ENCODE measurements at regions not wholly inside any gene's neighbourhood (a gene's known extent, or its start where the extent isn't known, plus 50 kb on each side); places are given as distances from the start of the nearest gene placed in this dataset.

- Histone ChIP-seq H3K27me3 (ENCODE audit: control insufficient read depth, insufficient read depth, low read length) (no peaks in the 10 kb centered on the region), H3K27ac (ENCODE audit: insufficient read depth, low read length, poor library complexity, severe bottlenecking) (no peak overlapping the region), H3K4me1 (ENCODE audit: control insufficient read depth, insufficient read depth, low read length, poor library complexity, severe bottlenecking) (no peaks in the 10 kb centered on the region), H3K36me3 (ENCODE audit: control insufficient read depth, insufficient read depth, low read length) (no peaks in the 10 kb centered on the region), H3K9me3 (ENCODE audit: control insufficient read depth in 2 of 2, low read length in 2 of 2) (no peaks in the 10 kb centered on the region), H3K4me3 (ENCODE audit: low read depth, low read length) (no peak overlapping the region)
- Mint-ChIP-seq H3K4me1 (no peaks in the 10 kb centered on the region), H3K36me3 (no peaks in the 10 kb centered on the region), H3K4me3 (no peak overlapping the region), H3K27ac (no peak overlapping the region), H3K9me3 (peaks cover 0 to 23% (median 0%) of the 10 kb centered on the region in 7 donors), H3K27me3 (no peaks in the 10 kb centered on the region)
- no peak for ATAC-seq (ENCODE audit: low read depth in 2 of 2)
- DNase-seq, result no peak
Observed at GRCh38 chr5:124232515-124232914, 513.9 kb downstream of the ZNF608 start.

GRCh38 chr5:124231802-124232201 is 514.6 kb downstream of the ZNF608 start:
- no peaks in the 10 kb centered on the region for H3K36me3 Mint-ChIP-seq
- no peaks in the 10 kb centered on the region for H3K4me1 ChIP-seq (ENCODE audit: control insufficient read depth, insufficient read depth, low read length, poor library complexity, severe bottlenecking)
- no peak overlapping the region for H3K27ac Mint-ChIP-seq
- H3K4me3 Mint-ChIP-seq, result no peak overlapping the region
- H3K36me3 ChIP-seq (ENCODE audit: control insufficient read depth, insufficient read depth, low read length), result no peaks in the 10 kb centered on the region
- no peak overlapping the region for H3K27ac ChIP-seq (ENCODE audit: insufficient read depth, low read length, poor library complexity, severe bottlenecking)
- H3K4me3 ChIP-seq (ENCODE audit: low read depth, low read length), result no peak overlapping the region
- ATAC-seq (ENCODE audit: low read depth in 2 of 2), result no peak
- no peaks in the 10 kb centered on the region for H3K27me3 Mint-ChIP-seq
- H3K9me3 Mint-ChIP-seq, result peaks cover 0 to 28% (median 4%) of the 10 kb centered on the region in 7 donors
- H3K9me3 ChIP-seq (ENCODE audit: control insufficient read depth in 2 of 2, low read length in 2 of 2), result no peaks in the 10 kb centered on the region
- no peak for DNase-seq
- no peaks in the 10 kb centered on the region for H3K4me1 Mint-ChIP-seq
- no peaks in the 10 kb centered on the region for H3K27me3 ChIP-seq (ENCODE audit: control insufficient read depth, insufficient read depth, low read length)

- Histone ChIP-seq H3K4me1 (ENCODE audit: control insufficient read depth, insufficient read depth, low read length, poor library complexity, severe bottlenecking) (no peaks in the 10 kb centered on the region), H3K27ac (ENCODE audit: insufficient read depth, low read length, poor library complexity, severe bottlenecking) (no peak overlapping the region), H3K4me3 (ENCODE audit: low read depth, low read length) (no peak overlapping the region), H3K9me3 (ENCODE audit: control insufficient read depth in 2 of 2, low read length in 2 of 2) (no peaks in the 10 kb centered on the region), H3K27me3 (ENCODE audit: control insufficient read depth, insufficient read depth, low read length) (no peaks in the 10 kb centered on the region), H3K36me3 (ENCODE audit: control insufficient read depth, insufficient read depth, low read length) (no peaks in the 10 kb centered on the region)
- Mint-ChIP-seq H3K4me3 (no peak overlapping the region), H3K27ac (no peak overlapping the region), H3K9me3 (peaks cover 0 to 25% (median 5%) of the 10 kb centered on the region in 7 donors), H3K4me1 (no peaks in the 10 kb centered on the region), H3K36me3 (no peaks in the 10 kb centered on the region), H3K27me3 (no peaks in the 10 kb centered on the region)
- DNase-seq (no peak), ATAC-seq (ENCODE audit: low read depth in 2 of 2) (no peak)
Observed at GRCh38 chr5:124231230-124231629, 515.2 kb downstream of the ZNF608 start.

GRCh38 chr5:124230456-124230855 is 516.0 kb downstream of the ZNF608 start:
- Mint-ChIP-seq H3K27ac (no peak overlapping the region), H3K4me1 (no peaks in the 10 kb centered on the region), H3K27me3 (no peaks in the 10 kb centered on the region), H3K4me3 (no peak overlapping the region), H3K36me3 (no peaks in the 10 kb centered on the region), H3K9me3 (peaks cover 0 to 24% (median 5%) of the 10 kb centered on the region in 7 donors)
- no peak for DNase-seq
- no peak overlapping the region for H3K4me3 ChIP-seq (ENCODE audit: low read depth, low read length)
- H3K27me3 ChIP-seq (ENCODE audit: control insufficient read depth, insufficient read depth, low read length), result no peaks in the 10 kb centered on the region
- no peaks in the 10 kb centered on the region for H3K36me3 ChIP-seq (ENCODE audit: control insufficient read depth, insufficient read depth, low read length)
- H3K27ac ChIP-seq (ENCODE audit: insufficient read depth, low read length, poor library complexity, severe bottlenecking), result no peak overlapping the region
- no peaks in the 10 kb centered on the region for H3K9me3 ChIP-seq (ENCODE audit: control insufficient read depth in 2 of 2, low read length in 2 of 2)
- ATAC-seq (ENCODE audit: low read depth in 2 of 2), result no peak
- H3K4me1 ChIP-seq (ENCODE audit: control insufficient read depth, insufficient read depth, low read length, poor library complexity, severe bottlenecking), result no peaks in the 10 kb centered on the region

- Mint-ChIP-seq H3K27me3 (no peaks in the 10 kb centered on the region), H3K36me3 (no peaks in the 10 kb centered on the region), H3K4me1 (no peaks in the 10 kb centered on the region), H3K27ac (no peak overlapping the region), H3K4me3 (no peak overlapping the region), H3K9me3 (peaks cover 0 to 29% (median 6%) of the 10 kb centered on the region in 7 donors)
- no peaks in the 10 kb centered on the region for H3K4me1 ChIP-seq (ENCODE audit: control insufficient read depth, insufficient read depth, low read length, poor library complexity, severe bottlenecking)
- H3K4me3 ChIP-seq (ENCODE audit: low read depth, low read length), result no peak overlapping the region
- H3K27me3 ChIP-seq (ENCODE audit: control insufficient read depth, insufficient read depth, low read length), result no peaks in the 10 kb centered on the region
- H3K36me3 ChIP-seq (ENCODE audit: control insufficient read depth, insufficient read depth, low read length), result no peaks in the 10 kb centered on the region
- no peaks in the 10 kb centered on the region for H3K9me3 ChIP-seq (ENCODE audit: control insufficient read depth in 2 of 2, low read length in 2 of 2)
- ATAC-seq (ENCODE audit: low read depth in 2 of 2) (no peak), DNase-seq (no peak)
- H3K27ac ChIP-seq (ENCODE audit: insufficient read depth, low read length, poor library complexity, severe bottlenecking), result no peak overlapping the region
Observed at GRCh38 chr5:124229352-124229751, 517.1 kb downstream of the ZNF608 start.

- no peaks in the 10 kb centered on the region for H3K36me3 ChIP-seq (ENCODE audit: control insufficient read depth, insufficient read depth, low read length)
- no peak overlapping the region for H3K4me3 Mint-ChIP-seq
- no peak for DNase-seq
- ATAC-seq (ENCODE audit: low read depth in 2 of 2), result no peak
- H3K4me1 Mint-ChIP-seq, result no peaks in the 10 kb centered on the region
- no peaks in the 10 kb centered on the region for H3K9me3 ChIP-seq (ENCODE audit: control insufficient read depth in 2 of 2, low read length in 2 of 2)
- H3K27me3 Mint-ChIP-seq, result no peaks in the 10 kb centered on the region
- H3K4me3 ChIP-seq (ENCODE audit: low read depth, low read length), result no peak overlapping the region
- H3K27ac Mint-ChIP-seq, result no peak overlapping the region
- H3K4me1 ChIP-seq (ENCODE audit: control insufficient read depth, insufficient read depth, low read length, poor library complexity, severe bottlenecking), result no peaks in the 10 kb centered on the region
- peaks cover 0 to 29% (median 6%) of the 10 kb centered on the region in 7 donors for H3K9me3 Mint-ChIP-seq
- H3K36me3 Mint-ChIP-seq, result no peaks in the 10 kb centered on the region
- H3K27me3 ChIP-seq (ENCODE audit: control insufficient read depth, insufficient read depth, low read length), result no peaks in the 10 kb centered on the region
- no peak overlapping the region for H3K27ac ChIP-seq (ENCODE audit: insufficient read depth, low read length, poor library complexity, severe bottlenecking)
Observed at GRCh38 chr5:124227914-124228313, 518.5 kb downstream of the ZNF608 start.

- no peaks in the 10 kb centered on the region for H3K9me3 ChIP-seq (ENCODE audit: control insufficient read depth in 2 of 2, low read length in 2 of 2)
- H3K36me3 ChIP-seq (ENCODE audit: control insufficient read depth, insufficient read depth, low read length), result no peaks in the 10 kb centered on the region
- no peak for ATAC-seq (ENCODE audit: low read depth in 2 of 2)
- H3K36me3 Mint-ChIP-seq, result no peaks in the 10 kb centered on the region
- no peaks in the 10 kb centered on the region for H3K4me1 ChIP-seq (ENCODE audit: control insufficient read depth, insufficient read depth, low read length, poor library complexity, severe bottlenecking)
- H3K4me3 Mint-ChIP-seq, result no peak overlapping the region
- H3K4me1 Mint-ChIP-seq, result no peaks in the 10 kb centered on the region
- H3K27ac Mint-ChIP-seq, result no peak overlapping the region
- DNase-seq, result no peak
- H3K27me3 Mint-ChIP-seq, result no peaks in the 10 kb centered on the region
- no peaks in the 10 kb centered on the region for H3K27me3 ChIP-seq (ENCODE audit: control insufficient read depth, insufficient read depth, low read length)
- no peak overlapping the region for H3K27ac ChIP-seq (ENCODE audit: insufficient read depth, low read length, poor library complexity, severe bottlenecking)
- H3K4me3 ChIP-seq (ENCODE audit: low read depth, low read length), result no peak overlapping the region
- H3K9me3 Mint-ChIP-seq, result peaks cover 4 to 20% (median 7%) of the 10 kb centered on the region in 7 donors
Observed at GRCh38 chr5:124220418-124220817, 526.0 kb downstream of the ZNF608 start.

GRCh38 chr5:124212934-124213333 is 533.5 kb downstream of the ZNF608 start:
- H3K4me3 Mint-ChIP-seq, result no peak overlapping the region
- H3K4me1 Mint-ChIP-seq, result no peaks in the 10 kb centered on the region
- H3K4me1 ChIP-seq (ENCODE audit: control insufficient read depth, insufficient read depth, low read length, poor library complexity, severe bottlenecking), result no peaks in the 10 kb centered on the region
- ATAC-seq (ENCODE audit: low read depth in 2 of 2), result no peak
- no peaks in the 10 kb centered on the region for H3K36me3 Mint-ChIP-seq
- peaks cover 0 to 26% (median 6%) of the 10 kb centered on the region in 7 donors for H3K9me3 Mint-ChIP-seq
- no peak overlapping the region for H3K27ac ChIP-seq (ENCODE audit: insufficient read depth, low read length, poor library complexity, severe bottlenecking)
- H3K27me3 Mint-ChIP-seq, result no peaks in the 10 kb centered on the region
- H3K27ac Mint-ChIP-seq, result no peak overlapping the region
- H3K27me3 ChIP-seq (ENCODE audit: control insufficient read depth, insufficient read depth, low read length), result no peaks in the 10 kb centered on the region
- H3K9me3 ChIP-seq (ENCODE audit: control insufficient read depth in 2 of 2, low read length in 2 of 2), result no peaks in the 10 kb centered on the region
- no peak overlapping the region for H3K4me3 ChIP-seq (ENCODE audit: low read depth, low read length)
- no peaks in the 10 kb centered on the region for H3K36me3 ChIP-seq (ENCODE audit: control insufficient read depth, insufficient read depth, low read length)
- no peak for DNase-seq
